GM10266 (cell line): ENCODE measurements at regions not wholly inside any gene's neighbourhood (a gene's known extent, or its start where the extent isn't known, plus 50 kb on each side); places are given as distances from the start of the nearest gene placed in this dataset.

Source experiments
- DNase-seq: peaks from one replicate; pipeline ENCODE4 v3.0.0; 2012; ENCODE audit errors: extremely low spot score
- CTCF ChIP-seq: IDR thresholded peaks from 2 replicates; pipeline ENCODE4 v1.5.1; 2012; ENCODE audit warnings: mild to moderate bottlenecking, low read depth; ENCODE audit not compliant: control insufficient read depth, insufficient read depth; ENCODE audit errors: missing control alignments

DNA sequence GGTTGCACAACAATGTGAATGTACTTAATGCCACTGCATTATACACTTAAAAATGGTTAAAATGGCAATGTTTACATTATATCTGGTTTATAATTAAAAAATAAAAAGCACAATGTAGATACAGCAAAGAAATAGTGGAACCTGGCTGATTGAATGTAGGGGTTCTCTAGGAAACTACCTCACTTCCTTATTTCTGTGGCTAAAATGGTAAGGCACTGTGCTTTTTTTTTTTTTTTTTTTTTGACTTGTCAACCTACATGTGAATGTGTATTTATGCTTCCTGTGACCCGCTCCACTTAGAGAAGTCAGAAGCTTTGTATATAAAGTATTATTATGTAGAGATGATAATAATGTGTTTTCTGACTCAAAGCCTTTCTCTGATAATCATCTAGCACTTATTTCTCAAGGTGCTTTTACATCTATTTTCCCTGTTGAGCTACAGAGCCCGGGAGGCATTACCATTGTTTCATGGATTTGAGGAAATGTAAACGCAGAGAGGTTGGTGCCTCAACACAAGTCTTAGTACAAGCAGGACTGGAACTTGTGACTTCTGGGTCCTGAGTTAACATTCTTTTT lies 55.0 kb downstream of the SOX4 start:
- no peak for TF ChIP-seq CTCF
- no peak for DNase-seq

GRCh38 chr6:21653323-21653722 lies 59.8 kb downstream of the SOX4 start:
- TF ChIP-seq CTCF: no peak
- DNase-seq: no peak

- no peak for DNase-seq
- TF ChIP-seq CTCF: no peak
Measured at GRCh38 chr6:21653905-21654304, 60.4 kb downstream of the SOX4 start.

- TF ChIP-seq CTCF: no peak
- DNase-seq: no peak
Measured at GRCh38 chr6:21654361-21654760, 60.8 kb downstream of the SOX4 start.

- TF ChIP-seq CTCF: no peak
- DNase-seq: no peak
Measured at GRCh38 chr6:21663966-21664313, 70.4 kb downstream of the SOX4 start.

DNA sequence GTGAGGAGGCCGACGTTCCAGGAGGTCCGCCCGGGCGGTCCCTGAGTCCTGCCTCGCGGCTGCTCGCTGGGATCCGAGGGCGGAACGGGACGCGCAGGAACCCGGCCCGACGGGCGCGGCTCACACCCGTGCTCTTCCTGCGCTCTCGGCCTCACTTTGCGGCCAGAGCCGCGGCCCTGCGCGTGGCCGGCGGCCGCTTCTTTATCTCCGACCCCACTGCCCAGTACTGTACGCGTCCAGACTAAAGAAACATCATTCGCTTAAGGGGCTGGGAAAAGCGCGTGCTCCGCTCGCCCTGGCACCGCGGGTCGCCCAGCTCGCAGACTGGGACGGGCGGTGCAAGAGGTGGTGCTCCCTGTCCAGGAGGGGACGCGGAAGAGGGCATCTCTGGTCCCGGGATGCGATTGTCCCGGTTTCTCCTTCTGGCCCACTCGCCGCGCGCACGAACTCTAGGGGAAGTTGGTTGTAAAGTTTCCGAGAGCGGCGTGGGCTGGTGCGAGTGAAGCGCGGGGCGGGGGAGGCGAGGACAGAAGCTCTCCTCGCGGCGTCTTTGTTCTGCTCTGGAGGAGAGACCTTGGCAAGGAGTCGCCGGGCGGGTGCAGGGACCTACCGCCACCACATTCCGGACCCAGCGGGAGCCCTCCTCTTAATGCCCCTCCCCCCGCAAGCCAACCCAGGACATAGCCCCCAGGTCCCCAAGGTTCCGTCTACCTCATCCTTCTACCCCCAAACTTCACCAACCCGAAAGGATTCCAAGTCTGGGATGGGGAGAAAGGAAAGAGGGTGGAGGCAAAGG lies 71.0 kb downstream of the SOX4 start:
- no peak for TF ChIP-seq CTCF
- no peak for DNase-seq

DNA sequence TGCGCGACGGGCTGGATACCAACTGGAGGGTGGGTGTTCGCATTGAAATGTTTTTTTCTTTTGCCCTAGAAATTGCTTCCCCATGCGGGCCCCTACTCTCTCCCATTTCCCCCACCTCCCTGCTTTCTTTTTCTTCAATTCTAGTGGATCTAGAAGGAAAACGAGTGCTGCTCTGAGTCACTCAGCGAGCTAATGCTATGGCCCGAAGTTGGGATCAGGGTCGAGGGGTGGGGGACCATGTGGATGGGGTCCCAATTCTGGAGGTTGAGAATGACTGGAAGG lies 71.5 kb downstream of the SOX4 start:
- TF ChIP-seq CTCF: no peak
- DNase-seq: no peak
